HL-60 (cell line): ENCODE measurements at regions not wholly inside any gene's neighbourhood (a gene's known extent, or its start where the extent isn't known, plus 50 kb on each side); places are given as distances from the start of the nearest gene placed in this dataset.

ENCODE experiments used
- CTCF ChIP-seq: IDR thresholded peaks from one replicate; pipeline ENCODE4 v1.5.1; 2011; ENCODE audit warnings: low read length, control low read depth, inconsistent platforms; ENCODE audit not compliant: insufficient read depth
- GABPA ChIP-seq: IDR thresholded peaks from 2 replicates; pipeline ENCODE4 v1.6.1; 2012; ENCODE audit warnings: low read depth
- POLR2AphosphoS5 ChIP-seq: IDR thresholded peaks from 2 replicates; pipeline ENCODE4 v1.6.1; 2012; ENCODE audit warnings: low read depth
- REST ChIP-seq: IDR thresholded peaks from 2 replicates; pipeline ENCODE4 v1.6.1; 2012; ENCODE audit warnings: low read depth; ENCODE audit not compliant: insufficient replicate concordance
- SPI1 ChIP-seq: IDR thresholded peaks from 2 replicates; pipeline ENCODE4 v1.6.1; 2012; ENCODE audit warnings: low read depth, mild to moderate bottlenecking, borderline replicate concordance

GRCh38 chr15:96860741-96861140 is 530.2 kb downstream of the NR2F2 start:
- TF ChIP-seq REST (no peak), CTCF (no peak), POLR2AphosphoS5 (no peak), GABPA (no peak), SPI1 (no peak)
